H1 (cell line): ENCODE measurements at regions not wholly inside any gene's neighbourhood (a gene's known extent, or its start where the extent isn't known, plus 50 kb on each side); places are given as distances from the start of the nearest gene placed in this dataset.
"Not testable (repeated sequence)": the region's sequence is repeated elsewhere in the genome, so short reads cannot be mapped to it uniquely, and the experiment has no call there.

ENCODE experiments used
- CTCF ChIA-PET: fragments of 300-600 bp; sonication (Branson Sonifier 250); formaldehyde crosslinking; loops from one replicate; lab custom pipeline; 2021; ENCODE audit not compliant: partially characterized antibody; lab: Charles Lee
- POLR2A ChIA-PET: fragments of 300-600 bp; sonication (Branson Sonifier 250); formaldehyde crosslinking; loops from one replicate; lab custom pipeline; 2021; ENCODE audit warnings: inconsistent platforms; ENCODE audit not compliant: partially characterized antibody; lab: Charles Lee
- DNase-seq, 2 experiments: peaks; one replicate each; pipeline versions ENCODE4 v3.0.0 to v3.0.0-alpha.2; 2010 to 2022; ENCODE audit warnings: low spot score in 2 of 2, low read depth in 1 of 2, mixed read lengths in 1 of 2
- FAIRE-seq: peaks from 2 replicates; lab custom pipeline; 2011; peaks lifted over from hg19 to GRCh38; lab: Jason Lieb, UNC
- H2AFZ ChIP-seq: 2 replicates; pipeline ENCODE4 v1.8.1; 2012; ENCODE audit warnings: low read length, inconsistent platforms
- H2AK5ac ChIP-seq: 2 replicates; pipeline ENCODE4 v1.6.1; 2013; ENCODE audit warnings: low read depth, low read length
- H2BK120ac ChIP-seq: replicated peaks from 2 replicates; pipeline ENCODE3; 2013; ENCODE audit warnings: low read depth, low read length, inconsistent platforms
- H2BK12ac ChIP-seq: 2 replicates; pipeline ENCODE4 v1.6.1; 2013; ENCODE audit warnings: low read depth, low read length
- H2BK15ac ChIP-seq: 2 replicates; pipeline ENCODE4 v1.6.1; 2013; ENCODE audit warnings: low read length
- H2BK20ac ChIP-seq: 2 replicates; pipeline ENCODE4 v1.6.1; 2013; ENCODE audit warnings: low read length
- H2BK5ac ChIP-seq: 2 replicates; pipeline ENCODE4 v1.6.1; 2013; ENCODE audit warnings: low read depth, low read length
- H3K14ac ChIP-seq: 2 replicates; pipeline ENCODE4 v1.6.1; 2013; ENCODE audit warnings: inconsistent platforms; ENCODE audit not compliant: insufficient read length
- H3K18ac ChIP-seq: 2 replicates; pipeline ENCODE4 v1.6.1; 2013; ENCODE audit warnings: low read length; ENCODE audit errors: extremely low read depth
- H3K23ac ChIP-seq: 2 replicates; pipeline ENCODE4 v1.6.1; 2013; ENCODE audit warnings: inconsistent platforms; ENCODE audit not compliant: insufficient read length
- H3K23me2 ChIP-seq: 2 replicates; pipeline ENCODE4 v1.6.1; 2013; ENCODE audit warnings: low read depth, low read length
- H3K27ac ChIP-seq: 2 replicates; pipeline ENCODE4 v1.6.1; 2011; ENCODE audit warnings: low read depth, low read length, inconsistent platforms
- H3K27me3 ChIP-seq, 4 experiments: replicated peaks in 1 of 4; 1 replicate in 1 of 4; 2 replicates in 3 of 4; pipeline versions ENCODE4 v1.6.1 to v1.8.1; 2011 to 2013; ENCODE audit warnings: low read length in 3 of 4, mild to moderate bottlenecking in 3 of 4, inconsistent platforms in 2 of 4, mixed read lengths in 2 of 4, moderate library complexity in 1 of 4; ENCODE audit not compliant: control insufficient read depth in 3 of 4, insufficient read depth in 3 of 4; ENCODE audit errors: extremely low read depth in 1 of 4
- H3K36me3 ChIP-seq, 4 experiments: 2 replicates each; pipeline versions ENCODE4 v1.6.1 to v1.8.1; 2011 to 2013; ENCODE audit warnings: mild to moderate bottlenecking in 4 of 4, low read length in 3 of 4, moderate library complexity in 2 of 4, control low read depth in 1 of 4, inconsistent platforms in 1 of 4; ENCODE audit not compliant: insufficient read depth in 4 of 4, control insufficient read depth in 2 of 4
- H3K4ac ChIP-seq: replicated peaks from 2 replicates; pipeline ENCODE3; 2013; ENCODE audit warnings: low read length, low read depth, mixed read lengths, inconsistent platforms; ENCODE audit not compliant: insufficient read length
- H3K4me1 ChIP-seq, 4 experiments: replicated peaks in 1 of 4; 1 replicate in 1 of 4; 2 replicates in 3 of 4; pipeline versions ENCODE4 v1.6.1 to v1.8.1; 2011 to 2013; ENCODE audit warnings: low read length in 3 of 4, inconsistent platforms in 2 of 4, mixed read lengths in 1 of 4; ENCODE audit not compliant: insufficient read depth in 4 of 4, control insufficient read depth in 3 of 4
- H3K4me2 ChIP-seq, 2 experiments: 2 replicates each; pipeline versions ENCODE4 v1.6.1 to v1.8.1; 2011 to 2013; ENCODE audit warnings: low read depth in 2 of 2, low read length in 2 of 2, control low read depth in 1 of 2, inconsistent platforms in 1 of 2, mild to moderate bottlenecking in 1 of 2; ENCODE audit not compliant: insufficient read depth in 1 of 2
- H3K4me3 ChIP-seq, 4 experiments: fragments of 200-600, 300-600 bp in 1 of 4; sonication (generic), shearing (Covaris generic), sonication (Bioruptor Twin) in 1 of 4; 2 replicates each; pipeline versions ENCODE4 v1.5.1 to v1.8.1; 2011 to 2016; ENCODE audit warnings: low read length in 4 of 4, low read depth in 3 of 4, control low read depth in 2 of 4, inconsistent platforms in 2 of 4, mild to moderate bottlenecking in 2 of 4, mixed read lengths in 1 of 4, moderate library complexity in 1 of 4; ENCODE audit not compliant: insufficient read depth in 2 of 4; ENCODE audit errors: extremely low read depth in 1 of 4
- H3K56ac ChIP-seq: replicated peaks from 2 replicates; pipeline ENCODE3; 2013; ENCODE audit warnings: low read depth, mild to moderate bottlenecking, mixed read lengths, low read length, inconsistent platforms; ENCODE audit not compliant: insufficient read length
- H3K79me1 ChIP-seq: 2 replicates; pipeline ENCODE4 v1.6.1; 2013; ENCODE audit warnings: low read depth, low read length, control low read depth
- H3K79me2 ChIP-seq, 2 experiments: 2 replicates each; pipeline versions ENCODE4 v1.6.1 to v1.8.1; 2012 to 2013; ENCODE audit warnings: low read length in 2 of 2, mild to moderate bottlenecking in 2 of 2, inconsistent platforms in 1 of 2; ENCODE audit not compliant: insufficient read depth in 2 of 2, control insufficient read depth in 1 of 2
- H3K9ac ChIP-seq, 4 experiments: replicated peaks in 1 of 4; 1 replicate in 1 of 4; 2 replicates in 3 of 4; pipeline versions ENCODE4 v1.6.1 to v1.8.1; 2011 to 2013; ENCODE audit warnings: low read depth in 3 of 4, low read length in 3 of 4, control low read depth in 2 of 4, mild to moderate bottlenecking in 2 of 4, moderate library complexity in 2 of 4, inconsistent platforms in 1 of 4; ENCODE audit errors: extremely low read depth in 1 of 4
- H3K9me3 ChIP-seq, 2 experiments: 2 replicates each; pipeline versions ENCODE4 v1.6.1 to v1.8.1; 2012 to 2013; ENCODE audit warnings: mild to moderate bottlenecking in 2 of 2, moderate library complexity in 2 of 2, control low read depth in 1 of 2, inconsistent platforms in 1 of 2, low read depth in 1 of 2, low read length in 1 of 2, mixed read lengths in 1 of 2; ENCODE audit not compliant: insufficient read depth in 2 of 2
- H4K20me1 ChIP-seq, 2 experiments: replicated peaks in 1 of 2; 2 replicates each; pipeline versions ENCODE3 to v1.8.1; 2011 to 2013; ENCODE audit warnings: inconsistent platforms in 2 of 2, low read length in 2 of 2, mild to moderate bottlenecking in 1 of 2; ENCODE audit not compliant: insufficient read depth in 2 of 2, control insufficient read depth in 1 of 2
- H4K5ac ChIP-seq: 2 replicates; pipeline ENCODE4 v1.6.1; 2013; ENCODE audit warnings: low read length, low read depth, mixed read lengths, inconsistent platforms; ENCODE audit not compliant: insufficient read length
- H4K8ac ChIP-seq: 2 replicates; pipeline ENCODE4 v1.8.0; 2013; ENCODE audit warnings: mild to moderate bottlenecking, moderate library complexity, low read length, inconsistent platforms; ENCODE audit not compliant: insufficient read depth; ENCODE audit errors: extremely low read depth
- H4K91ac ChIP-seq: replicated peaks from 2 replicates; pipeline ENCODE3; 2013; ENCODE audit warnings: low read length, mixed read lengths, inconsistent platforms; ENCODE audit not compliant: insufficient read length
- CEBPB ChIP-seq: IDR thresholded peaks from 2 replicates; pipeline ENCODE4 v1.6.1; 2012; ENCODE audit warnings: low read depth, low read length
- WGBS, 2 experiments: shearing (Covaris generic) in 1 of 2; methylation state at CpG; one replicate each; pipeline versions ENCODE4 v1.1.6 to v1.1.7; 2013 to 2015; ENCODE audit warnings: low lambda C conversion rate in 2 of 2, mixed read lengths in 2 of 2, inconsistent platforms in 1 of 2, low coverage in 1 of 2, missing lambda C conversion rate in 1 of 2; ENCODE audit not compliant: insufficient replicate concordance in 2 of 2, insufficient coverage in 1 of 2, insufficient read length in 1 of 2; ENCODE audit errors: extremely low coverage in 1 of 2, missing lambda C conversion rate in 1 of 2; 5-methylcytosine and 5-hydroxymethylcytosine counted together

DNA sequence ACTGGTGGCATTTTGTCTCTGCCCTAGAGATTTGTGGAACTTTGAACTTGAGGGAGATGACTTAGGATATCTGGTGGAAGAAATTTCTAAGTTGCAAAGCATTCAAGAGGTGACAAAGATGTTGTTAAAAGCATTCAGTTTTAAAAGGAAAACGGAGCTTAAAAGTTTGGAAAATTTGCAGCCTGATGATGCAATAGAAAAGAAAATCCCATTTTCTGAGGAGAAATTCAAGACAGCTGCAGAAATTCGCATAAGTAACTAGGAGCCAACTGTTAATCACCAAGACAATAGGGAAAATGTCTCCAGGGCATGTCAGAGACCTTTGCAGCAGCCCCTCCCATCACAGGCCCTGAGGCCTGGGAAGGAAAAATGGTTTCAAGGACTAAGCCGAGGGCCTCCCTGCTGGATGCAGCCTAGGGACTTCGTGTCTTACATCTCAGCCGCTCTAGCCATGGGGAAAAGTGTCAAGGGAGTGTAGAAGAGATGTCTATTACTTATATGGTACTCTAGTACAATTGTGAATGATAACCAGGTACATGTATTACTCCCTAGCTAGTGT, 663.0 kb upstream of the CBLB start:
- FAIRE-seq, H3K56ac ChIP-seq, H3K36me3 ChIP-seq, H4K8ac ChIP-seq, H4K91ac ChIP-seq, H2AK5ac ChIP-seq, H3K27me3 ChIP-seq, H3K79me1 ChIP-seq, H3K27ac ChIP-seq, H4K20me1 ChIP-seq, H4K5ac ChIP-seq, DNase-seq, POLR2A ChIA-PET, H3K4me3 ChIP-seq, H3K14ac ChIP-seq, H2AFZ ChIP-seq, H2BK120ac ChIP-seq, H2BK15ac ChIP-seq, H3K9me3 ChIP-seq, H2BK5ac ChIP-seq, H3K9ac ChIP-seq, H3K4me2 ChIP-seq, H3K79me2 ChIP-seq, H3K18ac ChIP-seq, H3K4me1 ChIP-seq, H3K23me2 ChIP-seq, H3K4ac ChIP-seq, CTCF ChIA-PET, H3K23ac ChIP-seq, H2BK20ac ChIP-seq, H2BK12ac ChIP-seq: not testable (repeated sequence)
- TF ChIP-seq CEBPB: peak; percentile 62; the same call in 1 of the 2 replicates
- WGBS, 2 experiments: 93% methylated on average over 5 of the region's 5 CpGs; no CpG with 5 or more reads in 1 of the 2 experiments
